Fibroblast of villous mesenchyme (primary cell): ENCODE measurements at regions not wholly inside any gene's neighbourhood (a gene's known extent, or its start where the extent isn't known, plus 50 kb on each side); places are given as distances from the start of the nearest gene placed in this dataset.
A peak's percentile ranks its signal among the peaks of the same experiment; 100 is the strongest.

Experiments
- DNase-seq: peaks from one replicate; pipeline ENCODE4 v3.0.0-alpha.2; 2010; ENCODE audit warnings: low read depth
- H3K4me3 ChIP-seq: 2 replicates; pipeline ENCODE4 v1.5.1; 2011; ENCODE audit warnings: low read depth, mild to moderate bottlenecking, low read length
- CTCF ChIP-seq: IDR thresholded peaks from 2 replicates; pipeline ENCODE4 v1.5.1; 2012; ENCODE audit warnings: low read depth, mild to moderate bottlenecking, low read length; ENCODE audit not compliant: insufficient read depth

- no peak overlapping the region for H3K4me3 ChIP-seq
- no peak for TF ChIP-seq CTCF
- DNase-seq: no peak
Measured at GRCh38 chr1:58931024-58931423, 147.2 kb upstream of the JUN start.

GRCh38 chr1:58931756-58932155 lies 147.9 kb upstream of the JUN start:
- no peak for TF ChIP-seq CTCF
- no peak overlapping the region for H3K4me3 ChIP-seq

GRCh38 chr1:58932859-58933598 lies 149.2 kb upstream of the JUN start:
- DNase-seq: peak; percentile 89
- no peak overlapping the region for H3K4me3 ChIP-seq
- no peak for TF ChIP-seq CTCF

More at GRCh38 chr1:58931756-58932155, 147.9 kb upstream of the JUN start:
- DNase-seq: no peak

- no peak for TF ChIP-seq CTCF
Measured at GRCh38 chr1:58933599-58933926, 149.7 kb upstream of the JUN start.

GRCh38 chr1:58934706-58935105 lies 150.9 kb upstream of the JUN start:
- TF ChIP-seq CTCF: no peak
- H3K4me3 ChIP-seq: no peak overlapping the region

More at GRCh38 chr1:58933599-58933926, 149.7 kb upstream of the JUN start:
- no peak overlapping the region for H3K4me3 ChIP-seq
- DNase-seq: peak; percentile 37

GRCh38 chr1:58936973-58937372 lies 153.1 kb upstream of the JUN start:
- no peak for TF ChIP-seq CTCF
- DNase-seq: no peak
- no peak overlapping the region for H3K4me3 ChIP-seq

More at GRCh38 chr1:58934706-58935105, 150.9 kb upstream of the JUN start:
- DNase-seq: no peak

- no peak for DNase-seq
- no peak for TF ChIP-seq CTCF
- H3K4me3 ChIP-seq: no peak overlapping the region
Measured at GRCh38 chr1:58939146-58939545, 155.3 kb upstream of the JUN start.
